ENCODE measurements at regions not wholly inside any gene's neighbourhood (a gene's known extent, or its start where the extent isn't known, plus 50 kb on each side); places are given as distances from the start of the nearest gene placed in this dataset.

DNA sequence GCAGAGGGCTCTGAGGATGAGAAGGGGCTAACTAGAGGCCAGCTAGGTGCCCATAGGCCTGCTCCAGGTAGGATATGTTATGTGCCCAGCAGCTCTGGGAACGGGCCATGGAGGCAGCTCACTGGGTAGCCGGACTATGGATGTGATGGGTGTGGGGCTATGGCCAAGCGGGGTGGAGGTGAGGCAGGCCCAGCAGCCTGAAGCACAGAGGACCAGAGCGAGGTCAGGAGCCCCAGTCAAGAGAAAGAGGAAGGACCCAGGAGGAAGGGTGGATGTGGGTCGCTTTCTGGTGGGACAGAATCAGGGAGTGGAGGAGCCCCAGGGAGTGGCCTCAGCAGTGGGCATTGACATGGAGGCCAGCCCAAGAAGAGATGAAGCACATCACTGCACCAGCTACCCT, 117.9 kb upstream of the MLN start:
- no peak for DNase-seq

DNA sequence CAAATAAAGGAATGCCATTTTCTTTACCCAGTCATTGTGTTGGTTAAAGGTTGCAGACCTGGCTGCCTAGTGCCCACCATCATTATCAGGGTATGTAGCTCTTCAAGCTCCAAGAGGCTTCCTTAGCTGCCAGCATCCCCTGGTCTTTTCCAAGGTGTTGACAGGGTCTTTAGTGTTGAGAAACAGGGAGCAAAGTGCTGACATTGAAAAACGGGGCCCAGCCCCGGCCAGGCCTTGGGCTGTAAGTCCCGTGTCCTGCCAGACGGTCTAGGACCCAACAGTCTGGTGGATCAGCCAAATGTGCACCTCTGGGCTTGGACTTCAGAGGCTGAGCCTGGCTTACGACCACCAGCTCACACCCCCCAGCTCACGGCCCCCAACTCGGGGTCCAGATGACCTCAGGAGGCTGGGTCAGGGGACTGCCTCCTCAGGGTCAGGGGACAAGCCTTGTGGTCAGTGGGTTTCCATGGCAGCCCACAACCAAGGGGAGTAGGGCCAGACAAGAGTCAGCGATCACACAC, 114.4 kb upstream of the MLN start:
- DNase-seq, result no peak

DNA sequence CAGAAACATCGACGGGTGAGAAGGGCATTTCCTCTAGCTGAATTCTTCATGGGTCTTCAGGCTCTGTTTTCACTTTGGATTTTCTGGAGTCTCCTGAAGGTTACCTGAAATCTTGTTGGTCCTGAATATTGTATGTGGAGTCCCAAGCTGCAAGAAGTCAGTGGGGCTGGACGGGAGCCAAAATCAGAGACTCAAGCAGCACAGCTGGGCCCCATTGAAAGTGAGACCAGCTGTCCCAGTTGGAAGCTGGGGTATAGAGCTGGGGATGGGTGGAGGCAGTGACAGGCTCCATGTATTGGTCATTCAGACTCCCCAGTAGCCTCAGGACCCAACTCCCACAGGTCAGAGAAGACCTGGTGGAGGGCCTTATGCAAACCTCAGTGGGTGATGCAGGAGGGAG, 111.3 kb upstream of the MLN start:
- DNase-seq, result no peak

DNA sequence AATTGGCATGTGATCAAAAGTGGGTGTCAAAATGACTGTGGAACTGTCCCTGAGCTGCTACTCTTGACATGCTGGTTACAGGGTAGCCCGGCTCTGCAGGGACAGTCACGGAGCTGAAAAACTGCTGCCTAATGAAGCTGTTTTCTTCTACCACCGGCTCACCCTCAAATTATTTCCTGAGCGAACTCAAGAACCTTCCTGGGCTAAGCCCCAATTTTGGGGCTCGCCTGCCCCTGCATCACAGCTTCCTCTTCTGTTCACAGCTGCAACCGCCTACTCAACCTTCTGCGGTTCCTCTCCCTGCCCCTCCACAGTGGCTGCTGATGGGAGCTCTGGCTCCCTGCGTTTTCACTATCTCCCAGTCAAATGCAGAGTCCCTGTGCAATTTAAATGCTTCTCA, 110.8 kb upstream of the MLN start:
- DNase-seq, result peak; percentile 54

DNA sequence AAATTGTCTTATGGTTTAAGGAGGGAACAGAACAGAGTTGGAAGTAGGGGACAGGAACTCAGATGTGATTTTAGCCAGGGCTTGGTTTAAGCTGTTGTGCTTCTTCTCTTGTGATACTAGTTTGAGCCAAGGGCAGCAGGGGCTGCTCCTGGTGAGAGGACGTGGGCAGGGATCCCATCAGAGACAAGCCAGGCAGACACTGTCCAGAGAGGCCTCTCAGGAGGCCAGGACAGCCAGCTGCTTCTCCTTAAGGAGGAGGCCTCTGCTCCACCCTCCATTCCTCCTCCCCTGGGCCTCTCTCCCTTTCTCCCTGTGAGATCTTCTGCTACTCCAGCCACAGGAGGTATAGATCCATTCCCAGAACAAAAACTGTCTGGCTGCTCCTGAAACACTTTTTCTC, 108.4 kb upstream of the MLN start:
- DNase-seq, result no peak

DNA sequence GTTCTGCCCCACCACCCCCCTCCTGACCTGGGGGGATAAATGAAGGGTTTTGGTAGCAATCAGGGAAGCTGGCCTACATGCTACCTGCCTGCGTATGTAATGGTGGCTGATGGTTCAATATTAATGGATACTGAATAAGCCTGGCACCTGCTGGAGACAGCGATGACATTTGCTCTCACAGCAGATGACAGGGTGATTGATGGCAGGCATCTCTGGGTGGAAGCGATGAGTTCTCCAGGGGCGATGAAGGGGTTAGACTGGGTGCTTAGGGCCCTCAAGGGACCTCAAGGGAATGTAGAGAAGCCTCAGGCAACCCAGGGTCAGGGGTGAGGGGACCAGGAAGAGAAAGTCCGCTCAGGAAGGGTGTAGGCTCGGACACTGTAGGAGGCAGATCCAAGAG, 107.7 kb upstream of the MLN start:
- DNase-seq, result no peak

DNA sequence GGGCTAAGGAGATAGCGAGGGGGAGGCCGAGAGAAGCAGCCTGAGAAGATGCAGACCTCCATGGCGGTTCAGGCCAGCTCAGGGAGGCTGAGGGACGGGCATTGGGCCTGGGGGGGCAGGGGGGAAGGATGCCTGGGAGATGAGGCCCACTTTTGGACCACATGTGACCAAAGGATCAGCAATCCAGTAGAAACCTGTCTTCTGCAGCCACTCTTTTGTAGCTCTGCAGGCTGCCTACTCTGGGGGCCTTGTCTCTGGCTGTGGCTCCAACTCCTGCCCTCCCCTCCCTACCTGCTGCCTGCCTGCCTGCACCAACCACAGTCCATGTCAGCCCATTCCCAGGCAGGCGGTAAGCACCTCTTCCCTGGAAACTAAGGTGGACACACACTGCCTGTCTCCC, 106.8 kb upstream of the MLN start:
- no peak for DNase-seq

DNA sequence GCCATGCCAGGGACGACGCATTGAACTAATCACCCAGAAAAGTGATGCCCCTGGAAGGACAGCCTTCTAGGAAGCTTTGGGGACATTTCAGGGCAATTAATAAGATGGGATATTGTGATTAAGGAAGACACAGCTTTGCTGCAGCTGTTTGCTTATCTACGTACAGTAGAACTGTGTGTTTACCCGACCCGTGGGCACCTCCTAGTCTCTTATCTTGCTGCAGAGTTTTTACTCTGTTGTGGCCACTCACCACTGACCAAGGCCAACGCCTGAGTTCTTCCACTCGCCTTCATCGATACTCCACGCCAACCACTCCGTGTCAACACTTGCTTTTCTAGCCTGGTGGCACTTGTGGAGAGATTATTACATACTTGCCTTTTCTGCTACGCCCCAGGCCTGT, 105.9 kb upstream of the MLN start:
- DNase-seq, result no peak

DNA sequence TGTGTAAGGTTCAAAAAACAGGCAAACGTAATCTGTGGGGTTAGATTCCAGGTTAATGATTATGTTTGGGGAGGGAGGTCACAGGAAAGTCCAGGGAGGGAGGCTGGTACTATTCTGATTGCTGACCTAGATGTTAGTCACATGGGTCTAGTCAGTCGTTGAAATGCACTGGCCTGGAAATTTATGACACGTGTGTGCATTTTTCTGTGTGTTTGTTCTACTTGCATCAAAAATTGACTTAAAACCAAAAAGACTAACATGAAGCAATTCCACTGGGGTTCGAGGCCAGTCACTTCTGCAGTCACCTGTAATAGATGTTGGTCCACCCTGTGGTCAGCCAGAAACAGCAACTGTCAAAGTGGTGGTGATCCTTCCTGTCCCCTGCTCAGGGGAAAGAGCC, 104.2 kb upstream of the MLN start:
- DNase-seq, result no peak

DNA sequence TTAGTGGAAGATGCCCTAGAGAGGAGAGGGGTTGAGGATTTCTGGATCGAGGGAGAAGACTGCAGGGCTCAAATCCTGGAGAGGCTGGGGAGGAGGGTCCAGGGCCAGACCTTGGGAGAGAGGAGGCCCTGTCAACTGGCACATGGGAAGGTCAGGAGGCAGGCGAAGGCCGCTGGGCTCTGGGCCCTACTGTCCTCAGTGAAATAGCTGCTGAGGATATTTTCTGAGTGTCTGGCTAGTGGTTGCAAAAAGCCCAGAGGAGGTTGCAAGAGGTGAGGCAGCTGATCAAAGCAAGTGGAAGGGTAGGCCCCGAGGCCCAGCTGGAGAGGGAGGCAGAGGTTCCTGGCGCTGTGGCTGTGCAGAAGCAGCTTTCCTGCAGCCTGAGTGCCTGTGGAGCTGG, 103.4 kb upstream of the MLN start:
- no peak for DNase-seq

DNA sequence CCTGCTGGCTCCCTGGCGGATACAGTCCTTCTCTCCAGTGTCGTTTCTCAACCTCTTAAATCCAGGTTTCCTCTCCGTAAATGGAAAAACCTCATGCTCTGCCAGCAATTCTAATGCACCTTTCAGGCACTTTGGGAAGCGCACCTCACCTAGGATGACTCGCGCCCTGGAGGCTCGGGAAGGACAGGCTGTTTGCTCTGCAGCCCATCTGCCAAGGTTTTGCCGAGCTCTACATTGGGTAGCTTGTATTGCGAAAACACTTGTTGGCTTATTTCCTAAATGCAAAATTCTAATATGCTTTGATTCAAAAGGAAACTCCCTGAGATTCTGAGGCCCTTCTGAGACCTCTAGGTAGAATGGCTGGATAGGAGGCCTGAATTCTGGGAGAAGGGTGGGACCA, 102.6 kb upstream of the MLN start:
- DNase-seq, result no peak

DNA sequence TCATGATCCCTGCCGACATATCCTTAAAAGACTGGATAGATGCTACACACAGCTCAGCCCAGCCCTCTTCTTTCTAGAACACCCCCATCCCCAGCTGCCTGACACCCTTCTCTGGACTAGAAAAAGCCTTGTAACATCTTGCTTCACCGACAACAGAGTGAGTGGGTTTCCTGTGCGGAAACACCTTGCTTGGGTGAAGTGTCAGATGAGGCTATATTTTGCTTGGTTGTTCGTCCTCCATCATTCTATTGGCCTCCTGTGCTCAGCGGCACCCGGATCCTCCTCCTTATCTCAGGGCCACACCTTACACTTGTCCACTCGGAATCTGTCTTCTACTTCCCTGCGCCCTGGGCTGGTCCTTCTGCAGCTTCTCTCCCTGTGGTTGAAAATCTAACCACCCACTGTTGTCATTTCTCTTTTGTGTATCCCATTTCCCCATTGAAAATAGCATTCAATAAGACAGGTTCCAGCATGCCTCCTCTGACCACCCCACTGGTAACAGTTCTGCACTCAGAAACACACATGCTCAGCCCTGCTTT, 101.3 kb upstream of the MLN start:
- DNase-seq, result peak; percentile 77

DNA sequence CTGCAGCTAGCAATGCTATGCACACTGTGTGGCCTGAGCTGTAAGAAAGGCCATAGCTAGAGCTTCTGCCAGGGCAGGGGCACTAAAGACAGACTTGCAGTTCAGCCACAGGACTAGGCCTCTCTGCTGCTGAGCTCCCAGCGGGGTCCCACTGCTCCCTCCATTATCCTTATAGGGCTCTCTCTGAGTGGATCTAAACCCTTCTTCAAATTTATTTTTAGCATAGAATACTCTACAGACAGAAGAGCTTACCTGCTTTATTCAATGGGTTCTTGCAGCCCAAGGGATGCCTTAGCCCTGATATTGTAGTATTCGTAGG, 100.9 kb upstream of the MLN start:
- no peak for DNase-seq

DNA sequence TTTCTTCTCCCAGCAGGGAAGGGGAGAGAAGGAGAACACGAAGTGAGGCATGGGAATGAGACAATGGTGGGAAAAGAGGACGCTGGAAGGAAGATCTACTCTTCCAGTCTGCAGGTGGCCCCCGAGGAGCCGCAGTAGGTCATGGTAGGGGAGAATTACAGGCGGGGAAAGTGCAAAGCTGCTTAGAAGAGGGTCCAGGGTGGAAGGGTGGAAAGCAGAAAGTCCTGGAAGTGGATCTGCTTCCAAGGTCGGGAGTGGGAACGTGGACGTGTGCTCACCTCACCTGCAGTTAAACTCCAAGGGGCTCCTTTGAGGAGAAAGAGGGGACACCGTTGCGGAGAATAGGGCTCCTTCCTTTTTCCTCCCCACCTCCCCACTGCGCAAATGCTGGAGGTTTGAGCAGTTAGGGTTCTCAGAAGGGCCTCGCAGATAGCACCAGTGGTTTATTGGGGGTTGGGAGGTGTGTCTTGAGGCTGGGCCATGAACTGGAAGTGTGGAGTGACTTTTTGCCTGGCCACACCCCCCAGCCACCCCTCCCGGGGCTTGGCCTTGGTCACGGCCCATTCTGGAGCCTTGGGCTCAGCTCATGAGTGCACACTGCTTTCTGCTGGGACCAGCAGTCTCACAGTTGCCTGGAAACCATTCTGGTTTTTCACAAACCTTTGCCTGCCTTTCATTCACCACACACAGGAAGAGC, 100.4 kb upstream of the MLN start:
- DNase-seq, result peak; percentile 83

DNA sequence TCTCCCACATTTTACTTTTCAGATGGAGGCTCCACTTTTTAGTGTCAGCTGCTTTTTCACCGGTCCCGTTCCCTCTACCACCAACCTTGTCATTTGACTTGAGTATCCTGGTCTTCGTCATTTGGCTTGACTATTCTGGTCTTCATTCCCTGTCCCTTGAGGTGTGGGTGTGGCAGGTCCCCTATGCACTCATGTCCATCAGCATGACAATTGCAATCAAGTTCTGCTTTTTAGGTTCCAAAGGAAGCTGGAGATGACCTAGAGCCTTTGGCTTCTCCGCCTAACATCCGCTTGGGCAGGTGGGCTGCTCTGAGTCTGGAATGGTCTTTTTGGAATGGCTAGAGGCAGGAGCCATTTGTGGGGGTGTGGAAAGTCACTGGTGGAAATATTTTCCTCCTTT, 99.8 kb upstream of the MLN start:
- DNase-seq, result no peak

DNA sequence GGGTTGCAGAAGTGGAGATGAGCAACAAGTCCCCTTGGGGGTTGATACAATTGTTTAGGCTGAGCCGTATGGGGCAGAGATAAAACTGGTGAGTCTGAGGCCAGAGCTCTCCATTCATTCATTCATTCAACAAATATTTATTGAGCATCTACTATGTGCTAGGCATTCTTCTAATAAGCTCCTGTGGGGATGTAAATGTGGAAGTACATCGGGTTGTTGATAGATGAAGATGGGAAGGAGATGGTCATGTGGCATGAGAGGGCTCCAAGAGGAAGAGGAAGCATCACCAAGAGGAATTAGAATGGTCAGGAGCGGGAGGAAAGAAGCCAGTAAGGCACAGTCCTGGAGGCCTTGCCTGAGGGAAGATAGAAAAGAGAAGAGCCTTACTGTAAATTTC, 98.7 kb upstream of the MLN start:
- no peak for DNase-seq

DNA sequence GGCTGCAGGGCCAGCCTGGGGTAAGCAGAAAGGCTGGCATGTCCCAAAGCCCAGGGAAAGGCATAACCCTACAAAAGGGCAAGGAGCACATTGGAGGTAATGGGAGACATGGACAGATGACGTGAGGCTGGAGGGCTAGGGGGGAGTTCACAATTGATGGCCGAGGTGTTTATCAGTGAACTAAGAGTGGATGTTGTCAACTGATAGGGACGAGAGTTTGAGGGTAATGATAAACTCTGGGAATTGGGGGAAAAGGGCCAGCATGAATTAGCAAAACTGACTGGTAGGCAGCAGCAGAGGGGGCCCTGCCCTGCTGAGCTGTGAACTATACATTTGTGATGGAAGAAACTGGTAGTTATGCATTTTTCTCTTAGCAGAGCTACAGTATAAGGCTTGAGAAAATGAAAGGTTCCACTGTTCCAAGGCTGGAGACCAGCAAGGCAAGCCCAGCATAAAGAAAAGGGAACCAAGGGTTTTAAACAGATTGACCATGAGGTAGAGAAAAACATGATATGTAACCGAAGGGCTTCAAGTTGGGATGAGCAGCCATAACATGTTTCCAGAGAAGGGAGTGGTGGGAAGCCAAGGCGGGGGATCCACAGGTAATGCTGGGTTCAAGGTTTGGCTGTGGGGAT, 98.1 kb upstream of the MLN start:
- no peak for DNase-seq

DNA sequence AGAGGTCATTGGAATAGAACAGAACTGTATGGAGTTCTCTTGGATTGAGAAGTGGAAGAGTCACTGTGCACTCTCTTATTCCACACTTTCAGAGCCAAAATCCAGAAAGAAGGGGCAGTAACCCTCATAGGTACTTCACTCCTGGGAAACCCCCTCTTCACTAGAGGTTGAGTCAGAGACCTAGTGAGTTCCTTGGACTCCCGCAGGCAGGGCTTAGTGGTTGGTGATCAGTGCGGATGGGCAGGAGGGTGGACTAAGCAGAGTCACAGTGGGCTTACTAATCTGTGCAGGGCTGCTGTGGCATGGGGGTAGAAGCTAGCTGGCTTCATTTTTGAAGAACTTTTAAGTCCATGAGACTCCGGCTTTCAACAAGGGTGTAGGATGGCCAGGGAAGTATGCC, 95.0 kb upstream of the MLN start:
- no peak for DNase-seq

DNA sequence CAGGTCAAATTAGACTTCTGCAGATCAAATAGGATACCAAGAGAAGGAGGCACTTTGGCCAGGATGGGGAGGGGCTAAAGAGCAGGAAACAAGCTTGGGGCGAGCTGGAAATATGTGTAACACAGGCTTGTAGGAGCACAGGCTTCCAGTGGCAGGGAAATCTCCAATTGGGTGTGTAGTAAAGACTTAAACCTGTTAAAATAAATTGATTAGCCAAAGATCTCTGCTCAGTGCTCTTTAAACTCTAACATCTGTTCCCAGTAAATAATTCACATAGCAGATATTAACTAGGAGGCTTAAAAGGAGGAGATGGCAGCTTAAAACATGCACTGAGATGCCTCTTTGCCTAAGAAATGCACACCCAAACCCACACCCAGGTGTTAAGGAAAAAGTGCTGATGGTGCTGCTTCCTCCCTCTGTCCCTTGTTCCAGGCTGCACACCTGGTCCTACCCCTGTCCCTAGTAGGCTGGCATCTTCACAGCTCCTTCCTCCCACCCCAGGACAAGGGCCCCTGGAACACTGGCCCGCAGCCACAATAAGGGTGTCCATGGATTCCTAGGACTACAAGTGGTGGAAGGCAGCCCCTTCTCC, 93.5 kb upstream of the MLN start:
- no peak for DNase-seq

DNA sequence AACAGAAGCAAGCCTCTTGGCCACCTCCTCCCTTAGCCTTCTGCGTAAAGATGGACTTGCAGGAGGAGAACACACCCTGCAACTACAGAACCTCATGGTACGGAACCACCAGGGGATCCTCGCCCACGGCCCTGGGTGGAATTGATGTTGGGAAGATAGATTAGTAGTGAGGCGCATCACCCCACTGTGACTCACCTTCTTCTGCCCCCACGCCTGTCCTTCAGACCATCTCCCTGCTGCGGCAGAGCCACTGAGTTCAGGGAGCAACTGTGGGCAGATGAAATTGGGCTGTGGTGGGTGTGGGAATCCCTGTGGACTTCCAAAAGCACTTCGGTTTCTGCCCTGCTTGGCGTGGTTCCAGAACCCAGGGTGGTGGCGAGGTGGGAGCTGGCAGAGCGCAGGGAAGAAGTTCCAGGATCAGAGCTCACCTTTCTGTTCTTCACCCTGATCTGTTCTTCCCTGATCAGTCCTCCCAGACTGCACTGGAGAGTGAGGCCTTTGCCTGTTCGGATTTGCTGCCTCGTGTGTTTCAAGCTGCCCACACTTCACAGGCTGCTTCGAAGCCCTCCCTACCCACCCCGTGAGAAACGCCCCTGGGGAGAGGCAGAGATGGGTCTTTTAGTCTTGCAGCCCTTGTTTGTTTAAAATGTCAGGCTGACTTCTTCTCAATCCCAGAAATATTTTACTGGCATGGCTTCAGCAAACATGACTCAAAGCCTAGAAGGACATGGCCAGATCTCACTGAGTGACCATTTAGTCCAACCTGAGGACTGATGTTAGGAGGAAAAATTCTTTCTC, 92.8 kb upstream of the MLN start:
- DNase-seq, result no peak

DNA sequence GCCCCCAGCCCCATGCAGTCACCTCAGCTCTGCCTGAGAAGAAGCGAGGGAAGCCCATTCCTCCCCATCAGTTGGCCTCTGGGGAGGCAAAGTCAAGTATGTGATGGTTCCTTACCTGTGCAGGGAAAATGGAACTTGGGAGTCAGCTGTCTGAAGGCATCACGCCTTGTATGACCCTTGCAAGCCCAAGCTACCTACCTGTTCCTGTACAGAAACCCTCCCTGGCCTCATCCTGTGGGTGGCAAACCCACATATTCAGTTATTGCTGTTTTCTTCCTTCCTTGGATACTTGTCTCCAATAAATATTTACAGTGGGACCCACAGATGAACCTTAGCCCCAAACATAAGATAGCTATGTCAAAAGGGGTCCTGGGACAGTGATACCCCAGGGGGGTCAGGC, 92.2 kb upstream of the MLN start:
- DNase-seq, result no peak

DNA sequence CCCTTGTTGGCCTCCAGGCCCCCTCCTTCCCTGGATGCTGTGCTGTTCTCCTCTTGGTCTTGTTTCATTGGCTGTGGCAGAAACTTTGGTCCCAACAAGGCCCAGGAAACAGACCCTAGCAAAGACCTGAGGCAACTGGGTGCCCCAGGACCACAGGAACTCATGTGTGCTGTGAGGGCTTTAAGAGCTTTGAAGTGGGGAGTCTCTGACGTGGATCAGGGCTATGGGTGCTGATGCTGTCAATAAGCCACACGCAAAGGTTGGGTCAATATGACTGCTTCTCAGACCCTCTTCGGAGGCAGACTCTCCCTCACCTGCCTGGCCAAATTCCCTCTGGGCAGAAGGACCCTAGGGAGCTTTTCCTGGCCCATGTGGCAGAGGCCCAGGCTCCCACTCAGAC, 91.5 kb upstream of the MLN start:
- DNase-seq, result peak; percentile 23

DNA sequence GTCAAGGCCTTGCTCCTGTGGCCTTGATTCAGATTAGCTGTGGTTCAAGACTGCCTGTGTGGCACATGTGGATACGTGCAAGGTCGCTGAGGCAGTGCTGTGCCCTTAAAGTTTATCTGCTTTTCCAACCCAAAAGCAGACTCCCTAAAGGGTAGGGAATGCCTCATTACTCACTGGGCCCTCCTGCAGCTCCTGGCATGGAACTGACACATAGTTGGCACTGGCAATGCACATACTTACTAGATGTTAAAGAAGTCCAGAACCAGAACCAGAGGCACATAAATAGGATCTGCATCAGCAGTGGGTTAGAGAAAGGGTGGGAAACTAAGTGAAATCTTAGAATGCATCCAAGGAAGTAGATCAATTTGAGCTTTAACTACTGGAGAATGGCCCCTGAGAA, 90.6 kb upstream of the MLN start:
- no peak for DNase-seq

Data from CD4-positive, alpha-beta T cell treated with Interleukin-10 for 1 hour (primary cell).